HS-27A (cell line): ENCODE measurements at regions not wholly inside any gene's neighbourhood (a gene's known extent, or its start where the extent isn't known, plus 50 kb on each side); places are given as distances from the start of the nearest gene placed in this dataset.

Experiments
- DNase-seq: peaks from one replicate; pipeline ENCODE4 v3.0.0-alpha.2; 2012; ENCODE audit warnings: low read depth, missing footprints

GRCh38 chr3:144141496-144141895 is 169.9 kb downstream of the DIPK2A start:
- no peak for DNase-seq

- DNase-seq = peak; percentile 43
Observed at GRCh38 chr3:144142151-144142840, 170.7 kb downstream of the DIPK2A start.

- DNase-seq = no peak
Observed at GRCh38 chr3:144148356-144148755, 176.7 kb downstream of the DIPK2A start.

GRCh38 chr3:144151983-144152382 is 180.4 kb downstream of the DIPK2A start:
- DNase-seq = no peak

GRCh38 chr3:144160627-144161026 is 189.0 kb downstream of the DIPK2A start:
- no peak for DNase-seq

GRCh38 chr3:144162042-144162441 is 190.4 kb downstream of the DIPK2A start:
- peak; percentile 51 for DNase-seq

- DNase-seq = no peak
Observed at GRCh38 chr3:144164352-144164751, 192.7 kb downstream of the DIPK2A start.

- DNase-seq = no peak
Observed at GRCh38 chr3:144165482-144165881, 193.9 kb downstream of the DIPK2A start.

GRCh38 chr3:144167634-144168033 is 196.0 kb downstream of the DIPK2A start:
- no peak for DNase-seq

GRCh38 chr3:144173491-144173890 is 201.9 kb downstream of the DIPK2A start:
- no peak for DNase-seq

- no peak for DNase-seq
Observed at GRCh38 chr3:144175644-144176425, 204.2 kb downstream of the DIPK2A start.

- no peak for DNase-seq
Observed at GRCh38 chr3:144177649-144178048, 206.0 kb downstream of the DIPK2A start.

GRCh38 chr3:144178607-144179006 is 207.0 kb downstream of the DIPK2A start:
- no peak for DNase-seq

- DNase-seq = no peak
Observed at GRCh38 chr3:144181062-144181461, 209.4 kb downstream of the DIPK2A start.

- no peak for DNase-seq
Observed at GRCh38 chr3:144182501-144182900, 210.9 kb downstream of the DIPK2A start.

- DNase-seq = peak; percentile 42
Observed at GRCh38 chr3:144185276-144185675, 213.7 kb downstream of the DIPK2A start.

GRCh38 chr3:144187531-144188210 is 216.0 kb downstream of the DIPK2A start:
- DNase-seq = no peak

GRCh38 chr3:144189044-144189443 is 217.4 kb downstream of the DIPK2A start:
- DNase-seq = peak; percentile 45

- no peak for DNase-seq
Observed at GRCh38 chr3:144197116-144197515, 225.5 kb downstream of the DIPK2A start.

- no peak for DNase-seq
Observed at GRCh38 chr3:144197582-144197981, 226.0 kb downstream of the DIPK2A start.

- no peak for DNase-seq
Observed at GRCh38 chr3:144200004-144200403, 228.4 kb downstream of the DIPK2A start.

GRCh38 chr3:144200466-144200865 is 228.8 kb downstream of the DIPK2A start:
- DNase-seq = no peak

GRCh38 chr3:144221761-144222160 is 250.1 kb downstream of the DIPK2A start:
- DNase-seq = no peak
